NOMO-1 (cell line): ENCODE measurements at regions not wholly inside any gene's neighbourhood (a gene's known extent, or its start where the extent isn't known, plus 50 kb on each side); places are given as distances from the start of the nearest gene placed in this dataset.
"Not testable (repeated sequence)": the region's sequence is repeated elsewhere in the genome, so short reads cannot be mapped to it uniquely, and the experiment has no call there.

Experiments
- DNase-seq, 2 experiments: peaks; one replicate each; lab custom pipeline; 2025; ENCODE audit not compliant: unreplicated experiment in 2 of 2; lab: John Stamatoyannopoulos, UW

DNA sequence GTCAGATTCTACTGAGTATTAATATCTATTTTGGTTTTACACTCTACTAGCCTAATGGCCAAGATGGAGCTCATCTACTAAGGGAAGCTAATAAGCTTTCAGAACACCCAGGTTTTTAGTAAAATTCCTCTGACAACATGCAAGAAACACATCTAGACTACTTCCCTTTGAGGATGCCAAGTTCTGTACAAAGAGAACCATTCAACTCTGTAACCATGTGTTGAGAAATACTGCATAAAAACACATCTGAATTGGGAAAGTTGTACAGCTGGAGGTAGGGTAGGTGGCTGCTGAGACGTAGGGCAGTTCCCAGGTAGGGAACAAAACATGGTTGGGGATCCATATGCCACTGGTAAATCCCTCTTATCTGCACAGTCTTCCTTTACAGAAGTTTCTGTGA, 66.2 kb downstream of the SC5D start:
- peak; percentile 41 to 68 for DNase-seq

DNA sequence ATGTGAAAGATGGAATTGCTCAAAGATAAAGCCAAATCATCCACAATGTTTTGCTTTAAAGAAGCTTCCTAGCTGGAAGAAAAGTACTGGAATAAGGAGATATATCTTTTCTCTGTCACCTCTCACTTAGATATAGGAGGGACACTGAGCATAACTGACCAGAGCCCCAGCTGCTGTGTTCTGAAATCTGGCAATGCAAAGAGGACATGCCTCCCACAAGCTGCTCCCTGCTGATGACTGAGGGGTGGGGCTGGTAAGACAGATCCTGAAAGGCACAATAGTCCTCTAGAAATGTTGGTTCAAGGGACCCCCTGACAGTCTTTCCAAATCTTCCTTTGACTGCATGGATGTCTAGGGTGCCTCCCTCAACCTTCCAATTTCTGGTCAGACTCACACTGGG, 67.0 kb downstream of the SC5D start:
- DNase-seq = no peak

DNA sequence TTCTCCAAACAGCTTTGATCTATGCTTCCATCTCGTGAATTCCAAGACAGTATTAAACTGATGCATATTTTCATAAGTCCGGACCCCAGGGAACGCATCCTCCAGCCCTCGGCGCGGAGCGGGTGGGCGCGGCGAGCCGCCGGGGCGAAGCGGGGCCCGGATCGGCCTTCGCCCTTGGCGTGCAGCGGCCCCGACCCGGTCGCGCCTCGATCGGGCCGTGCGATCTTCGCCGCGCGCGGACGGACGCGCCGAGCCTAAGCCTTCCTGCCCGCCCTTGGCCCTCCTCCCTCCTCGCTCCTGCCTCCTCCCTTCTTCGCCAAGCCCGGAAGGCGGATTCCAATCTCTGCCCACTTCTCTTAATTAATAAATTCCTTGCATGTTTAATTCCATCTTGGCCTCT, 70.4 kb downstream of the SC5D start:
- DNase-seq = not testable (repeated sequence)

DNA sequence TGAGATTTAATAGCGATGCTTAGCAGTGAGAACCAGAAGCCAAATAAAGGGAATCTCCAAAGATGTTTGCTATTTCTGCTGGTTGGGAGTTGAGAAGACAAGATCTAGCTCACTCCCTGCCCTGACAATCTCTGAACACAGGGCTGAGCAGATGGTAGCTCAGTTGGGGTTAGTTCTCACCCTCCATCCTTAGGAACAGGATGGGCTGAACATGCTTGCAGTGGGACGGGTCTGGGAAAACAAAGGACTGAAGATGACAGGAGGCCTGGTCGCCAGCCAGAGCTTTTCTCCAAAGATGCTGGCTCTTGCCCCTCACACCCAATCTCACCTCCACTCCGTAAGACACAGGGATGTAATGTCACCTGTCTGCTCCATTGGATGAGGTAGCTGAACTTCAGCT, 72.7 kb downstream of the SC5D start:
- DNase-seq = no peak

DNA sequence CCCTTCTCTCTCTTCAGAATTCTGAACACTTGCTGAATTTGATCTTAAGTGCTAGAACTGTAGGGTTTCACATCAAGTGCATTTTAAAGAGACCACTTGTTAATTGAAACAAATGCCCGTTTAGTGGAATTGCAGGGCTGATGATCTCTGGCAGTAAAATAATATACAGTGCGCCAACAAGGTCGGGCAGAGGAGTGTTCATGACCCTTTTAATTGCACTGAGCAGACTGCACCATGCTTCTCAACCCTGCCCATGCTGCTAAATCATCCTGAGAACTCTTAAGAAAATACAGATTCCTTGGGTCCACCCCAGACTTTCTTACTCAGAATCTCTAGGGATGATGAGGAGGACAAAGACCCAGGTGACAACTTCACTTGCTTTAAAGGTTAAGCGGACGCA, 73.5 kb downstream of the SC5D start:
- no peak for DNase-seq

DNA sequence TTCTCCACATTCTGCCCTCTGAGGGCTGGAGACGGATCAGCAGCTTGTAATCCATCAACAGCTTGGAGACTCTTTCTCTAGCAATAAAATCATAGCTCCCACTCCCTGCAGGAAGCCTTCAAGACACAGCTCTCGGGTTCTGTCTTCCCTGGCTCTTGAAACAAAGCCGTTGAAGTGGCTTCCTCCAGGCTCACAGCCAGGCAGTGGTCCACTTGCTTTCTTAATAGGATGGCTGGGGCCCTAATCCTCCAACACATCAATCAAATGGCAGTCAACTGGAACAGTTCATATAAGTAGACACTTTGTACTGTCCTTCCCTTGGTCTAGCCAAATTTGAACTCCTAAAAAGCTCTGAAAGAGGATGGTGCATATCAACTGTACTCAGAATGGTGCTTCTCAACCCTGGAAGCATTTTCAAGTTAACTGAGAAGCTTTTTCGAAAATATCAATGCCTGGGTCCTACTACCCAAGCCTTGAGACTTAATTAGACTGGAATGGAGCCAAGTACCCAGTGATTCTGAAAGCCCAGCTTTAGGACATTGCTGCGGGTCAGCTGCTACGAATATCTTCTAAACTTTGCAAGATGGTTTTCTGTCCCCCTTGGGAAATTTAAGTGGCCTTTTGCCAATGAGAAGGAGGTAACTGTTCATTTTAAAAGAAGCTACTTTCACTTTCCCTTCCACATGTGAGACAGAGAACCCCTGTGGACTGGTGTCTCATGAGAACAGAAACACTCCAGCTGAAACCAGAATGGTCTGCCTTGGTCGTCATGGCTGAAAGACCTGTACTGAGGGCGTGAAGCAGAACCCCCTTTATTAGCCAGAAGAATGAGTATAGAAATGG, 74.7 kb downstream of the SC5D start:
- DNase-seq = peak; percentile 36 to 80

DNA sequence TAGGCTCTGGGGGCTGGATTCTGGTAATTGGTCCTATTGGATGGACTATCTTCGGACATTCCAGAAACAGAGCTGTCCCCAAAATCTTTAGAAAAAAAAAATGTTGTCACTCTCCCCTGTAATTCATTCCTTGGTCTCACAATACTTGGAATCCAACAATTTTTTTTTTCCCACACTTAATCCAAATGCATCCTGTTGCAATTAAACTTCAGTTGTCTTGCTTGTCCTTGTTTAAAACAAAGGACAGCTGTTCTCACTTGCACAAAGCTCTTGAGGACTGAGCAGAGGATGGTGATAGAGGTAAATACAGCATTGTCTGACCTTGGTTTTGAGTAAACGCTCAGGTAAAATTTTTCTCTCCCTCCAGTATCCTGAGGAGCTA, 75.3 kb downstream of the SC5D start:
- DNase-seq = no peak

DNA sequence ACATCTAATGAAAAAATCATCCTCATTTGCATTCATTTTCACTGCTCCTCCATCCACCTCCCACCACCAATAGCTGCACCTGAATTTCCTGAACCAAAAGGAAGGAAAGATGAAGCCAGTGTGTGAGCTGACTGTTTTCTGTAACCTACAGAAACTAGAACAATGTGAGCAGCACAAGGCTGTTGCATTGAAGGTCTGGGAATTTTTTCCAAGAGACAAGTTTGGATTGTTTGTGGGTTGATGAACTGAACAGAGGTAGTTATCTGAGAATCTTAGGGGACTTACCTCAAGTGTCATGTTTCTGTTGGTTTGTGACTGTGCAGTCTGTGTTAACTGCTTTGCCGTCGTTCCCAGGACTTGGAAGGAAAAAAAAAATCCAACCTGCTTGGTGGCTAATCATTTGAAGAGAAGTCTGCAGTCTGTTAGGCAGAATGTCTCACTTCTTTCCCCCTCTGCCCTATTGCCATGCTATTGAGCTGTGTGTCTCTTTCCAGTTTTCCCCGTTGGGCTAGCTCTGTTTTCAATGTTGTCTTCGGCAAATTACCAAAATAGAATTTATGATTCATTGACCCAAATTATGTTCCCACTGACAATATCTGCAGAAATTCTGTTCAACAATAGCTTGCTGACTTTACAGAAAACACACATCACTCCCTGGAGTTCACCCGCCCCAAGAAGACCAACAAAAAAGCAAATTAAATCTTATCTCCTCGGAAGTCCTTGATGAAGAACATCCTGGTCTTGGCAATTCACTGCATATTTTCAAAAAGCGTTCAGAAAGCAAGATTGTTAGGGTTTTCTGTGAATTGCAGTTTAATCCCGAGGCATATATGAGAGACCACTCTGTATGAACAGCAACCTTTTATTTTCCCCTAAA, 76.0 kb downstream of the SC5D start:
- DNase-seq = no peak

DNA sequence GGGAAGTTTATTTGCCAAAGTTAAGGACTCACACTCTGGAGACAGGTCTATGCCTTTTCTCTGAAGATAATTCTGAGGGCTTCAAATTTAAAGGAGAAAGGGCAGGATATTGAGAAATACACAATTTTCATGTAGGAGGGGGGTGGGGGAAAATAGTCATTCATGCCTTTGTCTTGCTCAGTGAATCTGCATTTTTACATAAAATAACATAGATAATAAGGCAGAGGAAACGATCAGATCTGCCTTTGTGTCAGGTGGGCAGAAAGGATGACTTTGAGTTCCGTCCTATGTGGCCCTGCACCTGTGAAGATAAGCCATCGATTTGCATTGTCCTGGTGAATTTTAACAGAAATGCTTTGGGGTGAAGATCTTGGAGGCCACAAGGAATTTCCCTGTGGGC, 76.8 kb downstream of the SC5D start:
- peak in 1 of 2 experiments; percentile 4 for DNase-seq

DNA sequence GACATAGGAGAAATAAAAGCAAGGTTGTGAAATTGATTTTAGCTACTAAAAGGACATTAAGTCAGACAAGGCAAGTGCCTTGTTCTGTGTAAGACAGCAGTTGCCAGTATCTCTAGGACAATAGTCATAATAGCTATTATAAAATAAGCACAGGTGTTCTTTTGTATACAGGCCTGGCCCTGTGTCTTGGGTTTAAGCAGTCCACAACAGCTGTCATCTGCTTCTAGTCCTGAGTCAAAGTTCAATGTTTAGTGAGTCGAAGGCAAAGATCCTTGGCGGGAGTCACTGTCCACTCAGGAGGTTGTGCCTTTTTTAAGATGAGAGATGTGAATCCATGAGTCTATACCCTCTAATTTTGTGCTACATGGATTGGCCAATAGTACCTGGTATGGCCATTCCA, 79.5 kb downstream of the SC5D start:
- DNase-seq = no peak

DNA sequence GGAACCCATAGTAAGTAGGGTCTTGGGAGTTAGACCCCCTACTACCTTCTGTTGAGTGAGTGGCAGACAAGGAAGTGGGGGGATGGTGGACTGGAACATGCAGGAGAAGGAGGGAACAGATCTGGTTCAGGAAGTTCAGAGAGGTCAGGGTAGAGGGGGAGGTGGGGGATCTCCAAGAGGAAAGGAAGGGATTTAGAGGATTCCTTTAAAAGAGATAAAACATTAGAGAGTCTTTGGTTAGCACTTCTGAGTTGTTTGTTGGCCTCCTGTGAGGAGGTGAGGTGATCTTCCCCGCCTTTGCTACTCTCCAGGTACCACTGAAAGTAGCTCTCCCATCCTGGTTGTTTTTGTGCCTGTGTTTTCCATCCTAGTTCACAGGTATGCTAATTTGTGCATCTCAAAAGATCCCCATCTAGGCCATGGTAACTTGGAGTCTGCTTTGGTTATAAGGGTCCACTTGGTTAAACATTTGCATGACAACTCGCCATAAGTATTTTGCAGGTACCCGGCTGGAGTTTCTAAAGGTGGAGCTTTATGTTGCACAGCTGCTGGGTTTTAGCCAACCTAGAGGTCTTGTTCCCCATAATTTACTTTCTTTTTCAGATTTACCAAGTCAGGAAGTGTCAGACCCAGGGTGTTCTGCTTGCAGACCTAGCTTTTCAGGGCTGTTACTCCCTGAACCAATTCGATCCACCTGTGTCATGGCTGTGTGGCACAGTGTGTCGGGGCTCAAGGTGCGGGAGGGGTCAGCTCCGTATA, 79.3 kb upstream of the SORL1 start:
- DNase-seq = peak in 1 of 2 experiments; percentile 37

DNA sequence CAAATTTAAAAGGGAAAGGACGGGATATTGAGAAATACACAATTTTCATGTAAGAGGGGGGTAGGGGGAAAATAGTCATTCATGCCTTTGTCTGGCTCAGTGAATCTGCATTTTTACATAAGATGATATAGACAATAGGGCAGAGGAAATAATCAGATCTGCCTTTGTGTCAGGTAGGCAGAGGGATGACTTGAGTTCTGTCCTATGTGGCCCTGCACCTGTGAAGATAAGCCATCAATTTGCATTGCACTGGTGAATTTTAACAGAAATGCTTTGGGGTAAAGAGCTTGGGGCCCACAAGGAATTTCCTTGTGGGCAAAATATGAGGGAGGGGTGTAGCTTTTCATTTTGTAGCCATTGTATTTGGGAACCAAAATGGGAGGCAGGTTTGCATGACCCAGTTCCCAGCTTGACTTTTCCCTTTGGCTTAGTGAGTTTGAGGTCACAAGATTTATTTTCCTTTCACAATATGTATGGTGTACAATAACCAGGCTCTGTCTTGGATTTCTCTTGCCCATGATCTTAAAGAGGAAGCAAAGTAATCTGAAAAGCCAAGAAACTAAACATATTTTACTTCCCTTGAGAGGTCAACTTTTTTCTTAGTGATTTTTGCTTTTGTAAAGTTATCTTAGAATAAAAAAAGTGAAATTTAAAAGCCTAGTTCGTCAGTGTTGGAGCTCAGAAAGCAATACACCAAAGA, 77.7 kb upstream of the SORL1 start:
- DNase-seq = peak; percentile 18 to 26

DNA sequence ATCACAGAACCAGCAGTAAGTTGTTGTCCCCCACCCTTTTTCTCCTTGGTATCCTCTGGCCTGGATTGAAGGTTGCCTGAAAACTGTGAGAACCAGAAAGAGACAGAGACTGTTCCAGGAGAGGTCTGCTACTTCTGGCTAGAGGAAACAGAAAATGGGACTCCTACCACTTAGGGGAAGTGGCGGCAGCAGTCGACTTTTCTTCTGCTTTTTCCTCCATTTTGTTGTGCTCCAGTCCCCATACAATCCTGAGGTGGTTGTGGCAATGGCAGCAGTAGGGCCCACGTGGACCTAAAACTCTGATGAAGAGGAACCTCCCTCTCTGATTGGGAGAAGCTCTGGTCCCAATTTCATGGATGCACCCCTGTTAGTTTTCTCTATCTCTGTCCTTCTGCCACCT, 76.0 kb upstream of the SORL1 start:
- DNase-seq = peak; percentile 19 to 46

DNA sequence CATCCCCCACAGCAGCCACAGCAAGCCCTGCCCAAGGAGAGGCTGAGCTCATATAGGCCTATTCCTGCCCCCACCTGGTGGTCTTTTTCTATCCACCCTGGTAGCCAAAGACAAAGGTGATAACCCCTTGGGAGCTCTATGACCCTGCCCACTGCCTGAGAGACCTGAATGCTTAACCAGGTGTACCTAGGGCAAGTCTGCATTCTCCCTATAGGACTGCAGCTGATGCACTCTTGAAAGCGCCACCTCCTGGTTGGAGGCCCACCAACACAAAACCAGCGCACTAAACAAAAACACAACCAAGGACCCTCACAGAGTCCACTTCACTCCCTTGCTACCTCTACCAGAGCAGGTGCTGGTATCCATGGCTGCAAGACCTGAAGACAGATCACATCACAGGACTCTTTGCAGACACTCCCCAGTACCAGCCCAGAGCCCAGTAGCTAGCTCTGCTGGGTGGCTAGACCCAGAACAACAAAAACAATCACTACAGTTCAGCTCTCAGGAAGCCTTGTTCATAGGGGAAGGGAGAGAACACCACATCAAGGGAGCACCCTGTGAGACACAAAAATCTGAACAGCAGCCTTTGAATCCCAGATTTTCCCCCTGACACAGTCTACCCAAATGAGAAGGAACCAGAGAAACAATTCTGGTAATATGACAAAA, 72.8 kb upstream of the SORL1 start:
- DNase-seq = not testable (repeated sequence)

DNA sequence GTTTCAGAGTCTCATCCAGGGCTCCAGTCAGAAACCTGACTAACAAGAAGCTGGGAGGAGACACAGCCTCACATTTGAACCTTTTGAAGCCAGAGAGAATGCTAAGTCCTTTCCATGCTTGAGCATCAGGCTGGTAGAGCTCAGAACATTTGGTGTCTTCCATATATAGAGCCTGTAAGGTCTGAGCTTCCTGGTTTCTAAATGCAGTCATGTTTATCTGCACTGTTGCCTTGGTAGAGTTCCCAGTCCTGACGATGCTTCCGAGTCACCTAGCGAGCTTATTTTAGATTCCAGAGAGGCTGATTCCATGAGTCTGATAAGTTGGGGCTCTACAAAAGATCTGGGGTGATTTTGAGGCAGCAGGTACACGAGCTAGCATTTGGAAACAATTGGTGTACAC, 68.4 kb upstream of the SORL1 start:
- DNase-seq = no peak

DNA sequence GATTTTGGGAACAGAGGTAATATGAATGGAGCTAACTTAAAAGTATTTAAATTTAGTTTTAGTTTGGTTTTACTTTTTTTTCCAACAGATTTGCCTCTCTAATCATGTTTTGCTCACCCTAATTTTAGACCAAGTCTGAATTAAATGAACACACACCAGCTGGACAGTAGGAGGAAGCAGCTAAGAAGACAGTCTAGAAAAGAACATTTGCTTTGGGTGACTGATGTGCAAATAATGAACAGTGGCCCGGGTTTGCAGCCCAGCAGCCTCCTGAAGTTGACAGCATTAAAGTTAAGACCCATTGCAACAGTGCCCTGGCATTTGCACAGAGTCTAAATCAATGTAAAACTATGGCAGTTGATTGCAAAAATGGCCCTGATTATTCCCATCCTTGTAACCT, 66.4 kb upstream of the SORL1 start:
- no peak for DNase-seq
